ENCODE measurements at regions not wholly inside any gene's neighbourhood (a gene's known extent, or its start where the extent isn't known, plus 50 kb on each side); places are given as distances from the start of the nearest gene placed in this dataset.

GRCh38 chr14:53452005-53452673 is 299.0 kb upstream of the DDHD1 start:
- TF ChIP-seq CTCF (conservative IDR thresholded peaks at IDR 0.05; ENCODE audit: low read depth, low read length) (no peak), EZH2 (IDR thresholded peaks at IDR 0.05; ENCODE audit: low read length, unreplicated experiment) (no peak)

All from PC-3 (cell line).